ENCODE measurements at regions not wholly inside any gene's neighbourhood (a gene's known extent, or its start where the extent isn't known, plus 50 kb on each side); places are given as distances from the start of the nearest gene placed in this dataset.

GRCh38 chr22:27504360-27505253 lies 296.9 kb downstream of the MN1 start:
- Histone ChIP-seq H3K4me2 (no peak overlapping the region), H4K20me1 (no peaks in the 10 kb centered on the region), H3K27me3 (no peaks in the 10 kb centered on the region), H3K27ac (no peak overlapping the region), H3K4me3 (no peak overlapping the region), H3K36me3 (no peaks in the 10 kb centered on the region), H3K9me3 (replicated peaks in 1 of 11) (peaks cover 0 to 4% (median 0%) of the 10 kb centered on the region in 11 experiments; a peak in 2 of 22 replicates), H3K4me1 (peaks cover 0 to 5% (median 2%) of the 10 kb centered on the region in 10 experiments; a peak in 11 of 20 replicates), H3K9ac (no peak overlapping the region)
- TF ChIP-seq Cebpa-rat (IDR thresholded peaks at IDR 0.05): no peak

GRCh38 chr22:27507111-27507611 lies 294.4 kb downstream of the MN1 start:
- Histone ChIP-seq H3K36me3 (no peaks in the 10 kb centered on the region), H3K4me1 (peaks cover 1 to 16% (median 12%) of the 10 kb centered on the region in 10 experiments; a peak in 16 of 20 replicates), H3K9ac (no peak overlapping the region), H3K4me2 (no peak overlapping the region), H4K20me1 (no peaks in the 10 kb centered on the region), H3K4me3 (no peak overlapping the region), H3K9me3 (replicated peaks in 1 of 11) (peaks cover 0 to 4% (median 0%) of the 10 kb centered on the region in 11 experiments; a peak in 2 of 22 replicates), H3K27me3 (no peaks in the 10 kb centered on the region), H3K27ac (no peak overlapping the region)
- no peak for TF ChIP-seq Cebpa-rat (IDR thresholded peaks at IDR 0.05)

- H3K9me3 ChIP-seq (replicated peaks in 1 of 11): peaks cover 0 to 4% (median 0%) of the 10 kb centered on the region in 11 experiments; a peak in 2 of 22 replicates
- no peaks in the 10 kb centered on the region for H3K27me3 ChIP-seq
- no peaks in the 10 kb centered on the region for H3K36me3 ChIP-seq
- H3K4me3 ChIP-seq: no peak overlapping the region
- H3K4me1 ChIP-seq: peaks cover 8 to 23% (median 15%) of the 10 kb centered on the region in 10 experiments; a peak in 18 of 20 replicates
- H3K27ac ChIP-seq: no peak overlapping the region
- H3K4me2 ChIP-seq: no peak overlapping the region
- TF ChIP-seq Cebpa-rat (IDR thresholded peaks at IDR 0.05): no peak
- H4K20me1 ChIP-seq: no peaks in the 10 kb centered on the region
- H3K9ac ChIP-seq: no peak overlapping the region
Measured at GRCh38 chr22:27507935-27508526, 293.5 kb downstream of the MN1 start.

GRCh38 chr22:27509132-27509920 lies 292.2 kb downstream of the MN1 start:
- Histone ChIP-seq H3K4me2 (peak overlapping the region in 7 of 11 experiments; percentile 7 to 68 (median 55); a peak in 10 of 22 replicates), H3K9me3 (replicated peaks in 1 of 11) (no peaks in the 10 kb centered on the region; a peak in 2 of 22 replicates), H3K27ac (no peak overlapping the region), H3K36me3 (no peaks in the 10 kb centered on the region), H4K20me1 (no peaks in the 10 kb centered on the region), H3K9ac (no peak overlapping the region), H3K4me1 (peaks cover 8 to 23% (median 15%) of the 10 kb centered on the region in 10 experiments; a peak in 18 of 20 replicates), H3K4me3 (no peak overlapping the region), H3K27me3 (no peaks in the 10 kb centered on the region)
- TF ChIP-seq Cebpa-rat (IDR thresholded peaks at IDR 0.05): no peak

- Histone ChIP-seq H3K4me3 (no peak overlapping the region), H3K9ac (no peak overlapping the region), H3K4me2 (peak overlapping the region in 7 of 11 experiments; percentile 7 to 68 (median 55); a peak in 11 of 22 replicates), H3K4me1 (peaks cover 8 to 23% (median 15%) of the 10 kb centered on the region in 10 experiments; a peak in 18 of 20 replicates), H3K27ac (no peak overlapping the region), H3K27me3 (no peaks in the 10 kb centered on the region), H4K20me1 (no peaks in the 10 kb centered on the region), H3K9me3 (replicated peaks in 1 of 11) (no peaks in the 10 kb centered on the region; a peak in 2 of 22 replicates), H3K36me3 (no peaks in the 10 kb centered on the region)
- TF ChIP-seq Cebpa-rat (IDR thresholded peaks at IDR 0.05): no peak
Measured at GRCh38 chr22:27510024-27510423, 291.5 kb downstream of the MN1 start.

- Histone ChIP-seq H3K27ac (no peak overlapping the region), H3K4me3 (no peak overlapping the region), H3K9ac (no peak overlapping the region), H3K27me3 (no peaks in the 10 kb centered on the region), H3K36me3 (no peaks in the 10 kb centered on the region), H3K9me3 (replicated peaks in 1 of 11) (no peaks in the 10 kb centered on the region; a peak in 2 of 22 replicates), H3K4me2 (peak overlapping the region in 3 of 11 experiments; percentile 14 to 38 (median 19); a peak in 5 of 22 replicates), H4K20me1 (no peaks in the 10 kb centered on the region), H3K4me1 (peaks cover 8 to 23% (median 15%) of the 10 kb centered on the region in 10 experiments; a peak in 18 of 20 replicates)
- no peak for TF ChIP-seq Cebpa-rat (IDR thresholded peaks at IDR 0.05)
Measured at GRCh38 chr22:27512283-27512761, 289.2 kb downstream of the MN1 start.

- no peaks in the 10 kb centered on the region; a peak in 2 of 22 replicates for H3K9me3 ChIP-seq (replicated peaks in 1 of 11)
- no peak overlapping the region for H3K9ac ChIP-seq
- H3K27me3 ChIP-seq: no peaks in the 10 kb centered on the region
- H3K4me1 ChIP-seq: peaks cover 8 to 23% (median 15%) of the 10 kb centered on the region in 10 experiments; a peak in 18 of 20 replicates
- no peak for TF ChIP-seq Cebpa-rat (IDR thresholded peaks at IDR 0.05)
- no peak overlapping the region for H3K4me2 ChIP-seq
- no peaks in the 10 kb centered on the region for H4K20me1 ChIP-seq
- H3K27ac ChIP-seq: no peak overlapping the region
- H3K36me3 ChIP-seq: no peaks in the 10 kb centered on the region
- no peak overlapping the region for H3K4me3 ChIP-seq
Measured at GRCh38 chr22:27513021-27513420, 288.5 kb downstream of the MN1 start.

GRCh38 chr22:27514601-27515523 lies 286.7 kb downstream of the MN1 start:
- no peak overlapping the region for H3K27ac ChIP-seq

More at GRCh38 chr22:27514601-27515523, 286.7 kb downstream of the MN1 start:
- TF ChIP-seq Cebpa-rat (IDR thresholded peaks at IDR 0.05): no peak
- Histone ChIP-seq H3K9ac (no peak overlapping the region), H3K9me3 (replicated peaks in 1 of 11) (no peaks in the 10 kb centered on the region), H3K4me2 (no peak overlapping the region), H3K36me3 (no peaks in the 10 kb centered on the region), H3K4me1 (peaks cover 5 to 20% (median 11%) of the 10 kb centered on the region in 10 experiments; a peak in 18 of 20 replicates), H4K20me1 (no peaks in the 10 kb centered on the region; a peak in 1 of 22 replicates), H3K4me3 (no peak overlapping the region), H3K27me3 (no peaks in the 10 kb centered on the region)

All from BLaER1 treated with 17β-estradiol and CSF1 and Interleukin-3, amounts not matched to agents 10 nM and 100 nM (cell line).